Body of pancreas (tissue), 4 donors: ENCODE measurements at regions not wholly inside any gene's neighbourhood (a gene's known extent, or its start where the extent isn't known, plus 50 kb on each side); places are given as distances from the start of the nearest gene placed in this dataset.

ENCODE experiments used
- CTCF ChIP-seq, 7 experiments: fragments of 450-650 bp in 4 of 7; fragments of 200-600 bp in 3 of 7; sonication (generic) in 3 of 7; IDR thresholded peaks; one replicate each; pipeline ENCODE4 v1.5.1; 2016 to 2019; ENCODE audit warnings: antibody characterized with exemption in 7 of 7
- POLR2A ChIP-seq, 3 donors: fragments of 450-650 bp; IDR thresholded peaks; one replicate each; pipeline ENCODE4 v1.6.1; 2016; ENCODE audit warnings: antibody characterized with exemption in 3 of 3, mild to moderate bottlenecking in 2 of 3

GRCh38 chr18:78171954-78172353, 807.7 kb upstream of the SALL3 start:
- TF ChIP-seq CTCF (IDR thresholded peaks at IDR 0.05) (no peak), POLR2A (IDR thresholded peaks at IDR 0.05) (no peak)
